ENCODE measurements at regions not wholly inside any gene's neighbourhood (a gene's known extent, or its start where the extent isn't known, plus 50 kb on each side); places are given as distances from the start of the nearest gene placed in this dataset.

- TF ChIP-seq, protein P1, sequence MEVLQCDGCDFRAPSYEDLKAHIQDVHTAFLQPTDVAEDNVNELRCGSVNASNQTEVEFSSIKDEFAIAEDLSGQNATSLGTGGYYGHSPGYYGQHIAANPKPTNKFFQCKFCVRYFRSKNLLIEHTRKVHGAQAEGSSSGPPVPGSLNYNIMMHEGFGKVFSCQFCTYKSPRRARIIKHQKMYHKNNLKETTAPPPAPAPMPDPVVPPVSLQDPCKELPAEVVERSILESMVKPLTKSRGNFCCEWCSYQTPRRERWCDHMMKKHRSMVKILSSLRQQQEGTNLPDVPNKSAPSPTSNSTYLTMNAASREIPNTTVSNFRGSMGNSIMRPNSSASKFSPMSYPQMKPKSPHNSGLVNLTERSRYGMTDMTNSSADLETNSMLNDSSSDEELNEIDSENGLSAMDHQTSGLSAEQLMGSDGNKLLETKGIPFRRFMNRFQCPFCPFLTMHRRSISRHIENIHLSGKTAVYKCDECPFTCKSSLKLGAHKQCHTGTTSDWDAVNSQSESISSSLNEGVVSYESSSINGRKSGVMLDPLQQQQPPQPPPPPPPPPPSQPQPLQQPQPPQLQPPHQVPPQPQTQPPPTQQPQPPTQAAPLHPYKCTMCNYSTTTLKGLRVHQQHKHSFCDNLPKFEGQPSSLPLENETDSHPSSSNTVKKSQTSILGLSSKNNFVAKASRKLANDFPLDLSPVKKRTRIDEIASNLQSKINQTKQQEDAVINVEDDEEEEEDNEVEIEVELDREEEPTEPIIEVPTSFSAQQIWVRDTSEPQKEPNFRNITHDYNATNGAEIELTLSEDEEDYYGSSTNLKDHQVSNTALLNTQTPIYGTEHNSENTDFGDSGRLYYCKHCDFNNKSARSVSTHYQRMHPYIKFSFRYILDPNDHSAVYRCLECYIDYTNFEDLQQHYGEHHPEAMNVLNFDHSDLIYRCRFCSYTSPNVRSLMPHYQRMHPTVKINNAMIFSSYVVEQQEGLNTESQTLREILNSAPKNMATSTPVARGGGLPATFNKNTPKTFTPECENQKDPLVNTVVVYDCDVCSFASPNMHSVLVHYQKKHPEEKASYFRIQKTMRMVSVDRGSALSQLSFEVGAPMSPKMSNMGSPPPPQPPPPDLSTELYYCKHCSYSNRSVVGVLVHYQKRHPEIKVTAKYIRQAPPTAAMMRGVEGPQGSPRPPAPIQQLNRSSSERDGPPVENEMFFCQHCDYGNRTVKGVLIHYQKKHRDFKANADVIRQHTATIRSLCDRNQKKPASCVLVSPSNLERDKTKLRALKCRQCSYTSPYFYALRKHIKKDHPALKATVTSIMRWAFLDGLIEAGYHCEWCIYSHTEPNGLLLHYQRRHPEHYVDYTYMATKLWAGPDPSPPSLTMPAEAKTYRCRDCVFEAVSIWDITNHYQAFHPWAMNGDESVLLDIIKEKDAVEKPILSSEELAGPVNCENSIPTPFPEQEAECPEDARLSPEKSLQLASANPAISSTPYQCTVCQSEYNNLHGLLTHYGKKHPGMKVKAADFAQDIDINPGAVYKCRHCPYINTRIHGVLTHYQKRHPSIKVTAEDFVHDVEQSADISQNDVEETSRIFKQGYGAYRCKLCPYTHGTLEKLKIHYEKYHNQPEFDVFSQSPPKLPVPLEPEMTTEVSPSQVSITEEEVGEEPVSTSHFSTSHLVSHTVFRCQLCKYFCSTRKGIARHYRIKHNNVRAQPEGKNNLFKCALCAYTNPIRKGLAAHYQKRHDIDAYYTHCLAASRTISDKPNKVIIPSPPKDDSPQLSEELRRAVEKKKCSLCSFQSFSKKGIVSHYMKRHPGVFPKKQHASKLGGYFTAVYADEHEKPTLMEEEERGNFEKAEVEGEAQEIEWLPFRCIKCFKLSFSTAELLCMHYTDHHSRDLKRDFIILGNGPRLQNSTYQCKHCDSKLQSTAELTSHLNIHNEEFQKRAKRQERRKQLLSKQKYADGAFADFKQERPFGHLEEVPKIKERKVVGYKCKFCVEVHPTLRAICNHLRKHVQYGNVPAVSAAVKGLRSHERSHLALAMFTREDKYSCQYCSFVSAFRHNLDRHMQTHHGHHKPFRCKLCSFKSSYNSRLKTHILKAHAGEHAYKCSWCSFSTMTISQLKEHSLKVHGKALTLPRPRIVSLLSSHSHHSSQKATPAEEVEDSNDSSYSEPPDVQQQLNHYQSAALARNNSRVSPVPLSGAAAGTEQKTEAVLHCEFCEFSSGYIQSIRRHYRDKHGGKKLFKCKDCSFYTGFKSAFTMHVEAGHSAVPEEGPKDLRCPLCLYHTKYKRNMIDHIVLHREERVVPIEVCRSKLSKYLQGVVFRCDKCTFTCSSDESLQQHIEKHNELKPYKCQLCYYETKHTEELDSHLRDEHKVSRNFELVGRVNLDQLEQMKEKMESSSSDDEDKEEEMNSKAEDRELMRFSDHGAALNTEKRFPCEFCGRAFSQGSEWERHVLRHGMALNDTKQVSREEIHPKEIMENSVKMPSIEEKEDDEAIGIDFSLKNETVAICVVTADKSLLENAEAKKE (CRISPR knock-in tag; IDR thresholded peaks at IDR 0.05), result no peak
- no peak for TF ChIP-seq POLR2AphosphoS5 (IDR thresholded peaks at IDR 0.05; ENCODE audit: low read depth)
- TF ChIP-seq, protein P2, sequence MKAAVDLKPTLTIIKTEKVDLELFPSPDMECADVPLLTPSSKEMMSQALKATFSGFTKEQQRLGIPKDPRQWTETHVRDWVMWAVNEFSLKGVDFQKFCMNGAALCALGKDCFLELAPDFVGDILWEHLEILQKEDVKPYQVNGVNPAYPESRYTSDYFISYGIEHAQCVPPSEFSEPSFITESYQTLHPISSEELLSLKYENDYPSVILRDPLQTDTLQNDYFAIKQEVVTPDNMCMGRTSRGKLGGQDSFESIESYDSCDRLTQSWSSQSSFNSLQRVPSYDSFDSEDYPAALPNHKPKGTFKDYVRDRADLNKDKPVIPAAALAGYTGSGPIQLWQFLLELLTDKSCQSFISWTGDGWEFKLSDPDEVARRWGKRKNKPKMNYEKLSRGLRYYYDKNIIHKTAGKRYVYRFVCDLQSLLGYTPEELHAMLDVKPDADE (IDR thresholded peaks at IDR 0.05), result no peak
- no peak for TF ChIP-seq STAT1 (IDR thresholded peaks at IDR 0.05; ENCODE audit: unreplicated experiment)
Measured at GRCh38 chr2:160584972-160585494, 91.4 kb upstream of the RBMS1 start (continued).

DNA sequence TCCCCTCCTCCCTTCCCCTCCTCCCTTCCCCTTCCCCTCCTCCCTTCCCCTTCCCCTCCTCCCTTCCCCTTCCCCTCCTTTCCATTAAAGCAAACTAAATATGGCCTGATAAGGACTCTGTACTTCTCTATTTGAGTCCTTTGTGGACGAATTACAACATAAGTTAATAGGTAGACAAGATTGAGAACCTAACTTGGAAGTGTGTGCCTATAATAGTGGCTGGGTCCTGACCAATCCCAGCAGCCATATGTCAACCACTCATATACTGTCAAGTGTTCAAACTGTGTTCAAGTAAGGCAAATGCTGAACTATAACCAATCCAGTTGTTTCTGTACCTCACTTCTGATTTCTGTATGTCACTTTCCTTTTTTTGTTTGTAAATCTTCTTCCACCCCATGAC, 97.1 kb upstream of the RBMS1 start:
- no peak for ATAC-seq
- H3K4me3 Mint-ChIP-seq, result peak overlapping the region; percentile 23; the same call in 2 of the 3 replicates
- Histone ChIP-seq H4K20me1 (replicated peaks; ENCODE audit: insufficient read depth) (no peaks in the 10 kb centered on the region), H3K4me3 (no peak overlapping the region), H3K27ac (ENCODE audit: low read depth) (no peak overlapping the region), H3K9me2 (ENCODE audit: insufficient read depth) (peaks cover 4% of the 10 kb centered on the region; the same call in 1 of the 2 replicates), H3K27me3 (ENCODE audit: insufficient read depth) (no peaks in the 10 kb centered on the region), H3K4me2 (no peak overlapping the region), H3K79me2 (replicated peaks; ENCODE audit: insufficient read depth) (no peaks in the 10 kb centered on the region), H3K4me1 (ENCODE audit: insufficient read depth) (no peaks in the 10 kb centered on the region), H2AFZ (no peak overlapping the region), H3K36me3 (ENCODE audit: insufficient read depth) (no peaks in the 10 kb centered on the region), H3F3A (replicated peaks; ENCODE audit: low read depth) (no peaks in the 10 kb centered on the region)
- DNase-seq (ENCODE audit: low spot score), result no peak
- H3K4me1 Mint-ChIP-seq, result peaks cover 7% of the 10 kb centered on the region; the same call in 2 of the 3 replicates
- H3K27me3 Mint-ChIP-seq (ENCODE audit: insufficient read depth, low read depth, poor library complexity), result peaks cover 22% of the 10 kb centered on the region
- no peak overlapping the region for H3K27ac Mint-ChIP-seq
- H3K36me3 Mint-ChIP-seq (ENCODE audit: low read depth), result peaks cover 25% of the 10 kb centered on the region
- peaks cover 34% of the 10 kb centered on the region for H3K9me3 Mint-ChIP-seq
- no peak for TF ChIP-seq POLR2AphosphoS5 (IDR thresholded peaks at IDR 0.05; ENCODE audit: low read depth)
- TF ChIP-seq, protein P3, sequence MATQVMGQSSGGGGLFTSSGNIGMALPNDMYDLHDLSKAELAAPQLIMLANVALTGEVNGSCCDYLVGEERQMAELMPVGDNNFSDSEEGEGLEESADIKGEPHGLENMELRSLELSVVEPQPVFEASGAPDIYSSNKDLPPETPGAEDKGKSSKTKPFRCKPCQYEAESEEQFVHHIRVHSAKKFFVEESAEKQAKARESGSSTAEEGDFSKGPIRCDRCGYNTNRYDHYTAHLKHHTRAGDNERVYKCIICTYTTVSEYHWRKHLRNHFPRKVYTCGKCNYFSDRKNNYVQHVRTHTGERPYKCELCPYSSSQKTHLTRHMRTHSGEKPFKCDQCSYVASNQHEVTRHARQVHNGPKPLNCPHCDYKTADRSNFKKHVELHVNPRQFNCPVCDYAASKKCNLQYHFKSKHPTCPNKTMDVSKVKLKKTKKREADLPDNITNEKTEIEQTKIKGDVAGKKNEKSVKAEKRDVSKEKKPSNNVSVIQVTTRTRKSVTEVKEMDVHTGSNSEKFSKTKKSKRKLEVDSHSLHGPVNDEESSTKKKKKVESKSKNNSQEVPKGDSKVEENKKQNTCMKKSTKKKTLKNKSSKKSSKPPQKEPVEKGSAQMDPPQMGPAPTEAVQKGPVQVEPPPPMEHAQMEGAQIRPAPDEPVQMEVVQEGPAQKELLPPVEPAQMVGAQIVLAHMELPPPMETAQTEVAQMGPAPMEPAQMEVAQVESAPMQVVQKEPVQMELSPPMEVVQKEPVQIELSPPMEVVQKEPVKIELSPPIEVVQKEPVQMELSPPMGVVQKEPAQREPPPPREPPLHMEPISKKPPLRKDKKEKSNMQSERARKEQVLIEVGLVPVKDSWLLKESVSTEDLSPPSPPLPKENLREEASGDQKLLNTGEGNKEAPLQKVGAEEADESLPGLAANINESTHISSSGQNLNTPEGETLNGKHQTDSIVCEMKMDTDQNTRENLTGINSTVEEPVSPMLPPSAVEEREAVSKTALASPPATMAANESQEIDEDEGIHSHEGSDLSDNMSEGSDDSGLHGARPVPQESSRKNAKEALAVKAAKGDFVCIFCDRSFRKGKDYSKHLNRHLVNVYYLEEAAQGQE (IDR thresholded peaks at IDR 0.05; ENCODE audit: unreplicated experiment), result no peak
- TF ChIP-seq, protein P4, sequence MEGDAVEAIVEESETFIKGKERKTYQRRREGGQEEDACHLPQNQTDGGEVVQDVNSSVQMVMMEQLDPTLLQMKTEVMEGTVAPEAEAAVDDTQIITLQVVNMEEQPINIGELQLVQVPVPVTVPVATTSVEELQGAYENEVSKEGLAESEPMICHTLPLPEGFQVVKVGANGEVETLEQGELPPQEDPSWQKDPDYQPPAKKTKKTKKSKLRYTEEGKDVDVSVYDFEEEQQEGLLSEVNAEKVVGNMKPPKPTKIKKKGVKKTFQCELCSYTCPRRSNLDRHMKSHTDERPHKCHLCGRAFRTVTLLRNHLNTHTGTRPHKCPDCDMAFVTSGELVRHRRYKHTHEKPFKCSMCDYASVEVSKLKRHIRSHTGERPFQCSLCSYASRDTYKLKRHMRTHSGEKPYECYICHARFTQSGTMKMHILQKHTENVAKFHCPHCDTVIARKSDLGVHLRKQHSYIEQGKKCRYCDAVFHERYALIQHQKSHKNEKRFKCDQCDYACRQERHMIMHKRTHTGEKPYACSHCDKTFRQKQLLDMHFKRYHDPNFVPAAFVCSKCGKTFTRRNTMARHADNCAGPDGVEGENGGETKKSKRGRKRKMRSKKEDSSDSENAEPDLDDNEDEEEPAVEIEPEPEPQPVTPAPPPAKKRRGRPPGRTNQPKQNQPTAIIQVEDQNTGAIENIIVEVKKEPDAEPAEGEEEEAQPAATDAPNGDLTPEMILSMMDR (conservative IDR thresholded peaks at IDR 0.05; ENCODE audit: low read depth in 2 of 2), result no peak
